HG02973 (cell line): ENCODE measurements at regions not wholly inside any gene's neighbourhood (a gene's known extent, or its start where the extent isn't known, plus 50 kb on each side); places are given as distances from the start of the nearest gene placed in this dataset.

Experiments used
- ATAC-seq: cut with Tn5 transposase; IDR thresholded peaks from one replicate; pipeline ENCODE4 v1.9.1; 2021; ENCODE audit warnings: moderate library complexity; ENCODE audit not compliant: unreplicated experiment

- ATAC-seq: no peak
These were observed 60.1 kb upstream of the ASXL3 start for GRCh38 chr18:33517950-33518349.

GRCh38 chr18:33513027-33513426 lies 65.0 kb upstream of the ASXL3 start:
- no peak for ATAC-seq

GRCh38 chr18:33507019-33507418 lies 66.5 kb upstream of the CCDC178 start:
- ATAC-seq: no peak

GRCh38 chr18:33505798-33506197 lies 65.3 kb upstream of the CCDC178 start:
- ATAC-seq: no peak

- ATAC-seq: no peak
These were observed 64.8 kb upstream of the CCDC178 start for GRCh38 chr18:33505297-33505696.

GRCh38 chr18:33495278-33495677 lies 54.8 kb upstream of the CCDC178 start:
- peak; percentile 58 for ATAC-seq
